Liver (tissue), 2 donors: ENCODE measurements at regions not wholly inside any gene's neighbourhood (a gene's known extent, or its start where the extent isn't known, plus 50 kb on each side); places are given as distances from the start of the nearest gene placed in this dataset.

Experiments used
- TF ChIP-seq, protein P1 (sequence below): fragments of 150-350 bp; IDR thresholded peaks from 2 replicates; pipeline ENCODE4 v1.5.1; 2017; ENCODE audit warnings: improper control_type of control experiment, low read depth, low read length; ENCODE audit not compliant: missing input control
- TF ChIP-seq, protein P2 (sequence below): IDR thresholded peaks from 2 replicates; pipeline ENCODE4 v1.6.1; 2016; ENCODE audit warnings: antibody characterized with exemption
- donor health status: healthy.

DNA sequence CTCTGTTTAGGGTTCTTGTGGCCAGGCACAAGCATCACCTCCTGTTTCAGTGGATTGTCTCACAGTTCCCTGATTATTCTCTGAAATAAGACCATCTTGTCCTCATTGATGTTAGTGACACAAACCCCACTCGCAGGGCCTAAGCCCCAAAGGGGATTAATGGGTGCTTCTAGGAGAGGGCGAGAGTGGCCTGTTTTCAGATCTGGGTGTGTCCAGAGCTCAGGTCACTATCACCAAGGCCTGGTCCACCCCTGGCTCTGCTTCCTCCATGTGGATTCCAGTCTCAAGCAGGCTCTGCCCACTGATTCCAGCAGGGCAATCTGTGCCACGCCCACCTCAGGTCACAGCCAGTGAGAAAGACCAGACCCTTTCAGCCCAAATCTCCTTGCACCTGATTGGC, 361.9 kb downstream of the ADGRD1 start:
- TF ChIP-seq, protein P1, sequence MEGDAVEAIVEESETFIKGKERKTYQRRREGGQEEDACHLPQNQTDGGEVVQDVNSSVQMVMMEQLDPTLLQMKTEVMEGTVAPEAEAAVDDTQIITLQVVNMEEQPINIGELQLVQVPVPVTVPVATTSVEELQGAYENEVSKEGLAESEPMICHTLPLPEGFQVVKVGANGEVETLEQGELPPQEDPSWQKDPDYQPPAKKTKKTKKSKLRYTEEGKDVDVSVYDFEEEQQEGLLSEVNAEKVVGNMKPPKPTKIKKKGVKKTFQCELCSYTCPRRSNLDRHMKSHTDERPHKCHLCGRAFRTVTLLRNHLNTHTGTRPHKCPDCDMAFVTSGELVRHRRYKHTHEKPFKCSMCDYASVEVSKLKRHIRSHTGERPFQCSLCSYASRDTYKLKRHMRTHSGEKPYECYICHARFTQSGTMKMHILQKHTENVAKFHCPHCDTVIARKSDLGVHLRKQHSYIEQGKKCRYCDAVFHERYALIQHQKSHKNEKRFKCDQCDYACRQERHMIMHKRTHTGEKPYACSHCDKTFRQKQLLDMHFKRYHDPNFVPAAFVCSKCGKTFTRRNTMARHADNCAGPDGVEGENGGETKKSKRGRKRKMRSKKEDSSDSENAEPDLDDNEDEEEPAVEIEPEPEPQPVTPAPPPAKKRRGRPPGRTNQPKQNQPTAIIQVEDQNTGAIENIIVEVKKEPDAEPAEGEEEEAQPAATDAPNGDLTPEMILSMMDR = no peak
- TF ChIP-seq, protein P2, sequence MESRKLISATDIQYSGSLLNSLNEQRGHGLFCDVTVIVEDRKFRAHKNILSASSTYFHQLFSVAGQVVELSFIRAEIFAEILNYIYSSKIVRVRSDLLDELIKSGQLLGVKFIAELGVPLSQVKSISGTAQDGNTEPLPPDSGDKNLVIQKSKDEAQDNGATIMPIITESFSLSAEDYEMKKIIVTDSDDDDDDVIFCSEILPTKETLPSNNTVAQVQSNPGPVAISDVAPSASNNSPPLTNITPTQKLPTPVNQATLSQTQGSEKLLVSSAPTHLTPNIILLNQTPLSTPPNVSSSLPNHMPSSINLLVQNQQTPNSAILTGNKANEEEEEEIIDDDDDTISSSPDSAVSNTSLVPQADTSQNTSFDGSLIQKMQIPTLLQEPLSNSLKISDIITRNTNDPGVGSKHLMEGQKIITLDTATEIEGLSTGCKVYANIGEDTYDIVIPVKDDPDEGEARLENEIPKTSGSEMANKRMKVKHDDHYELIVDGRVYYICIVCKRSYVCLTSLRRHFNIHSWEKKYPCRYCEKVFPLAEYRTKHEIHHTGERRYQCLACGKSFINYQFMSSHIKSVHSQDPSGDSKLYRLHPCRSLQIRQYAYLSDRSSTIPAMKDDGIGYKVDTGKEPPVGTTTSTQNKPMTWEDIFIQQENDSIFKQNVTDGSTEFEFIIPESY = no peak
